Fibroblast of lung (primary cell): ENCODE measurements at regions not wholly inside any gene's neighbourhood (a gene's known extent, or its start where the extent isn't known, plus 50 kb on each side); places are given as distances from the start of the nearest gene placed in this dataset.

Experiments used
- DNase-seq, 2 donors: peaks; one replicate each; pipeline versions ENCODE4 v3.0.0 to v3.0.0-alpha.2; 2010; ENCODE audit warnings: low read depth in 2 of 2
- H2AFZ ChIP-seq: 2 replicates; pipeline ENCODE4 v1.5.1; 2012; ENCODE audit warnings: low read length, control low read depth, inconsistent platforms
- H3K27ac ChIP-seq: 2 replicates; pipeline ENCODE4 v1.5.1; 2011; ENCODE audit warnings: low read length, control low read depth; ENCODE audit not compliant: insufficient read depth
- H3K27me3 ChIP-seq: 2 replicates; pipeline ENCODE4 v1.5.1; 2011; ENCODE audit warnings: mild to moderate bottlenecking, low read length; ENCODE audit not compliant: control insufficient read depth, insufficient read depth
- H3K36me3 ChIP-seq: 2 replicates; pipeline ENCODE4 v1.5.1; 2011; ENCODE audit warnings: low read length; ENCODE audit not compliant: control insufficient read depth, insufficient read depth
- H3K4me1 ChIP-seq: 2 replicates; pipeline ENCODE4 v1.5.1; 2011; ENCODE audit warnings: low read length; ENCODE audit not compliant: control insufficient read depth, insufficient read depth; ENCODE audit errors: extremely low read depth
- H3K4me2 ChIP-seq: 2 replicates; pipeline ENCODE4 v1.5.1; 2011; ENCODE audit warnings: low read length, control low read depth; ENCODE audit not compliant: insufficient read depth; ENCODE audit errors: extremely low read depth
- H3K4me3 ChIP-seq, 4 experiments: fragments of 200-600 bp in 1 of 4; sonication (generic) in 1 of 4; replicated peaks in 1 of 4; 2 replicates each; pipeline ENCODE4 v1.5.1; 2011 to 2016; ENCODE audit warnings: low read length in 4 of 4, low read depth in 3 of 4, mild to moderate bottlenecking in 3 of 4, control low read depth in 2 of 4, inconsistent platforms in 1 of 4, mixed read lengths in 1 of 4; ENCODE audit not compliant: insufficient read depth in 1 of 4; ENCODE audit errors: control extremely low read depth in 1 of 4
- H3K79me2 ChIP-seq: 2 replicates; pipeline ENCODE4 v1.5.1; 2012; ENCODE audit warnings: mild to moderate bottlenecking, low read length, inconsistent platforms; ENCODE audit not compliant: control insufficient read depth, insufficient read depth
- H3K9ac ChIP-seq: 2 replicates; pipeline ENCODE4 v1.5.1; 2011; ENCODE audit warnings: mild to moderate bottlenecking, low read length, control low read depth; ENCODE audit not compliant: insufficient read depth
- H3K9me3 ChIP-seq: 2 replicates; pipeline ENCODE4 v1.5.1; 2012; ENCODE audit warnings: low read depth, low read length; ENCODE audit not compliant: control insufficient read depth, insufficient read depth
- H4K20me1 ChIP-seq: 2 replicates; pipeline ENCODE4 v1.5.1; 2011; ENCODE audit warnings: low read length; ENCODE audit not compliant: control insufficient read depth, insufficient read depth; ENCODE audit errors: extremely low read depth
- CTCF ChIP-seq, 2 donors: IDR thresholded peaks in 1 of 2; conservative IDR thresholded peaks in 1 of 2; 1 replicate in 1 of 2; 2 replicates in 1 of 2; pipeline ENCODE4 v1.5.1; 2011 to 2012; ENCODE audit warnings: low read length in 2 of 2, control low read depth in 1 of 2, inconsistent platforms in 1 of 2, low read depth in 1 of 2, mild to moderate bottlenecking in 1 of 2
- EZH2 ChIP-seq: IDR thresholded peaks from 2 replicates; pipeline ENCODE4 v1.5.1; 2012; ENCODE audit warnings: low read length, control low read depth, mild to moderate bottlenecking; ENCODE audit errors: missing control alignments

GRCh38 chr6:113595911-113596376 lies 261.2 kb upstream of the MARCKS start:
- Histone ChIP-seq H2AFZ (no peak overlapping the region), H3K9me3 (no peaks in the 10 kb centered on the region), H3K4me1 (peaks cover 13% of the 10 kb centered on the region), H3K4me2 (no peak overlapping the region), H3K36me3 (no peaks in the 10 kb centered on the region), H3K9ac (no peak overlapping the region), H4K20me1 (no peaks in the 10 kb centered on the region), H3K27me3 (no peaks in the 10 kb centered on the region), H3K27ac (no peak overlapping the region), H3K4me3 (no peak overlapping the region), H3K79me2 (no peaks in the 10 kb centered on the region)
- TF ChIP-seq EZH2 (no peak), CTCF (conservative IDR thresholded peaks at IDR 0.05 in 1 of 2, IDR thresholded peaks at IDR 0.05 in 1 of 2; ENCODE audit: low read depth in 1 of 2, low read length in 2 of 2) (no peak)
- DNase-seq: peak; percentile 66 to 95

GRCh38 chr6:113596387-113597230 lies 260.5 kb upstream of the MARCKS start:
- Histone ChIP-seq H3K27ac (peak overlapping the region; percentile 19), H3K4me3 (no peak overlapping the region), H3K27me3 (no peaks in the 10 kb centered on the region), H3K9ac (no peak overlapping the region), H3K79me2 (no peaks in the 10 kb centered on the region), H3K4me1 (peaks cover 13% of the 10 kb centered on the region), H3K36me3 (no peaks in the 10 kb centered on the region), H4K20me1 (no peaks in the 10 kb centered on the region), H3K9me3 (no peaks in the 10 kb centered on the region), H2AFZ (no peak overlapping the region), H3K4me2 (no peak overlapping the region)
- TF ChIP-seq EZH2: no peak
- TF ChIP-seq CTCF (conservative IDR thresholded peaks at IDR 0.05 in 1 of 2, IDR thresholded peaks at IDR 0.05 in 1 of 2; ENCODE audit: low read depth in 1 of 2, low read length in 2 of 2): no peak
- DNase-seq: peak; percentile 44 to 62

- peak; percentile 46 to 61 for DNase-seq
- no peaks in the 10 kb centered on the region for H3K79me2 ChIP-seq
- H3K27ac ChIP-seq: peak overlapping the region; percentile 19
- H3K4me2 ChIP-seq: no peak overlapping the region
- no peaks in the 10 kb centered on the region for H3K9me3 ChIP-seq
- H3K27me3 ChIP-seq: no peaks in the 10 kb centered on the region
- no peak overlapping the region for H3K9ac ChIP-seq
- H2AFZ ChIP-seq: no peak overlapping the region
- H3K4me3 ChIP-seq: no peak overlapping the region
- TF ChIP-seq CTCF (conservative IDR thresholded peaks at IDR 0.05 in 1 of 2, IDR thresholded peaks at IDR 0.05 in 1 of 2; ENCODE audit: low read depth in 1 of 2, low read length in 2 of 2) (no peak), EZH2 (no peak)
- no peaks in the 10 kb centered on the region for H3K36me3 ChIP-seq
- no peaks in the 10 kb centered on the region for H4K20me1 ChIP-seq
- peaks cover 13% of the 10 kb centered on the region for H3K4me1 ChIP-seq
Measured at GRCh38 chr6:113597231-113597583, 259.9 kb upstream of the MARCKS start.
